ENCODE measurements at regions not wholly inside any gene's neighbourhood (a gene's known extent, or its start where the extent isn't known, plus 50 kb on each side); places are given as distances from the start of the nearest gene placed in this dataset.

DNA sequence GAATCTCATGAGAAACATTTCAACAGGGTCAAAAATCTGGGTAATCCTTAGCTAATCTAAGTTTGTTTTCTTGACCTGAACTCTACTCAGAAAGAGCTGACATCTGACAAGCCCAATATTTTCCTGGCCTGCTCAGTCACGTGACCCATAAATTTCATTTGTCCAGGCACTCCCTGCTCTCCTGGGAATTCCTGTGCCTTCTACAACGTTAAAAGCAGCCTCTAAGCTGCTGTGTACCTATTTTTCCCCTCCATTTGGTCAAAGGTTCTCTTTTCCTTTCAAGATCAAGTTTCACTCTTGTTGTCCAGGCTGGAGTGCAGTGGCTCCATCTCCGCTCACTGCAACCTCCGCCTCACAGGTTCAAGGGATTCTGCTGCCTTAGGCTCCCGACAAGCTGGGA, 148.8 kb upstream of the ABCA1 start:
- TF ChIP-seq, protein P1, sequence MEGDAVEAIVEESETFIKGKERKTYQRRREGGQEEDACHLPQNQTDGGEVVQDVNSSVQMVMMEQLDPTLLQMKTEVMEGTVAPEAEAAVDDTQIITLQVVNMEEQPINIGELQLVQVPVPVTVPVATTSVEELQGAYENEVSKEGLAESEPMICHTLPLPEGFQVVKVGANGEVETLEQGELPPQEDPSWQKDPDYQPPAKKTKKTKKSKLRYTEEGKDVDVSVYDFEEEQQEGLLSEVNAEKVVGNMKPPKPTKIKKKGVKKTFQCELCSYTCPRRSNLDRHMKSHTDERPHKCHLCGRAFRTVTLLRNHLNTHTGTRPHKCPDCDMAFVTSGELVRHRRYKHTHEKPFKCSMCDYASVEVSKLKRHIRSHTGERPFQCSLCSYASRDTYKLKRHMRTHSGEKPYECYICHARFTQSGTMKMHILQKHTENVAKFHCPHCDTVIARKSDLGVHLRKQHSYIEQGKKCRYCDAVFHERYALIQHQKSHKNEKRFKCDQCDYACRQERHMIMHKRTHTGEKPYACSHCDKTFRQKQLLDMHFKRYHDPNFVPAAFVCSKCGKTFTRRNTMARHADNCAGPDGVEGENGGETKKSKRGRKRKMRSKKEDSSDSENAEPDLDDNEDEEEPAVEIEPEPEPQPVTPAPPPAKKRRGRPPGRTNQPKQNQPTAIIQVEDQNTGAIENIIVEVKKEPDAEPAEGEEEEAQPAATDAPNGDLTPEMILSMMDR (IDR thresholded peaks at IDR 0.05) = no peak
- no peaks in the 10 kb centered on the region for H3K4me1 ChIP-seq
- no peak for DNase-seq
- H3K9ac ChIP-seq (ENCODE audit: low read depth in 2 of 2, low read length in 2 of 2) = no peak overlapping the region
- no peak overlapping the region for H3K27ac ChIP-seq
- no peaks in the 10 kb centered on the region for H3K9me3 ChIP-seq
- no peaks in the 10 kb centered on the region for H3K36me3 ChIP-seq
- no peaks in the 10 kb centered on the region for H3K27me3 ChIP-seq
- intact Hi-C loops (cut with DNase I) = no loop called here
- H3K4me3 ChIP-seq = no peak overlapping the region

DNA sequence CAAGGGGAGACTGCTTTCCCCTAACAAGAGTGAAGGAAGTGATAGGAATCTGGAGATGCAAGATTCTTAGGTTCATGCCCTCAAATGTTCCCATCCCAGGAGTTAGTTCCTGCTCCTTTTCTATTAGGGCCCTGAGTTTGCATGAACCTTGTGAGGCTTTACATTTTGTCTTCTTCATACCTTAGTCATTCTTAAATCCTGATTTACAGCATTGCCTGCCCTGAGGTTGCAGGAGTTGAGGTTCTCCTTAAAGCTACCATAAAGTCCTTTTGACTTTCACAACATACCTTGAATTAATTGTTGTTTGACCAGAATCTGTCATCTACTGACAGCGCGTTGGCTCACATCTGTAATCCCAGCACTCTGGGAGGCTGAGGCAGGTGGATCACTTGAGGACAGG, 151.5 kb upstream of the ABCA1 start:
- no peaks in the 10 kb centered on the region for H3K27me3 ChIP-seq
- H3K27ac ChIP-seq = no peak overlapping the region
- no peak overlapping the region for H3K4me3 ChIP-seq
- H3K4me1 ChIP-seq = no peaks in the 10 kb centered on the region
- TF ChIP-seq, protein P1 (IDR thresholded peaks at IDR 0.05) = no peak
- intact Hi-C loops (cut with DNase I) = no loop called here
- no peaks in the 10 kb centered on the region for H3K36me3 ChIP-seq
- DNase-seq = no peak
- H3K9me3 ChIP-seq = no peaks in the 10 kb centered on the region
- no peak overlapping the region for H3K9ac ChIP-seq (ENCODE audit: low read depth in 2 of 2, low read length in 2 of 2)

DNA sequence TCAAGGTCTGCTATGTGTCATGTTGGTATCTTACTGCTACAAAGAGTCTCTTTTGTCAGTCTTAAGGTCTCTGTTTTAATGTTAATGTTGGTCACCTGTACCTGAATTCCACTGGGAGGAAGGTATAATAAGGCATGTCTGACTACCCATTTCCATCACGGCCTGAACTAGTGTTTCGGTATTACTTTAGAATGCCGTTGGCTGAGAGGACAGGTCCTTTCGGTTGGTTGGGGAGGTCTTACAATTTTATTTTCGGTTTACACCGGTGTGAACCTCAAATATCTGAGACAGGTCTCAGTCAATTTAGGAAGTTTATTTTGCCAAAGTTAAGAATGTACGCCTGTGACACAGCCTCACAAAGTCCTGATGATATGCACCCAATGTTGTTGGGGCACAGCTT, 154.9 kb upstream of the ABCA1 start:
- intact Hi-C loops (cut with DNase I) = loop anchor here (10.0 kb wide), 1 partner anchor 52 kb away; no protein-coding TSS in a partner anchor
- TF ChIP-seq, protein P1 (IDR thresholded peaks at IDR 0.05) = no peak
- Histone ChIP-seq H3K27ac (no peak overlapping the region), H3K9ac (ENCODE audit: low read depth in 2 of 2, low read length in 2 of 2) (no peak overlapping the region), H3K4me1 (no peaks in the 10 kb centered on the region), H3K9me3 (no peaks in the 10 kb centered on the region), H3K4me3 (no peak overlapping the region), H3K27me3 (no peaks in the 10 kb centered on the region), H3K36me3 (no peaks in the 10 kb centered on the region)
- DNase-seq = no peak

DNA sequence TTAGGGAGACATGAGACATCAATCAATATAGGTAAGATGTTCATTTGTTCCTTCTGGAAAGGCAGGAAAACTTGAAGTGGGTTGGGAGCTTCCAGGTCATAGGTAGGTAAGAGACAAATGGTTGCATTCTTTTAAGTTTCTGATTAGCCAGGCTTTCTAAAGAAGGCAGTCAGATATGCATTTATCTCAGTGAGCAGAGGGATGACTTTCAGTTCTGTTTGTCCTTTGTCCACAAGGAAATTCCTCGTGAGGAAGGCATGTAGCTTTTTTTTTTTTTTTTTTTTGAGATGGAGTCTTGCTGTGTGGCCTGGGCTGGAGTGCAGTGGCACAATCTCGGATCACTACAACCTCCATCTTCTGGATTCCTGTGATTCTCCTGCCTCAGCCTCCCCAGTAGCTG, 155.3 kb upstream of the ABCA1 start:
- Histone ChIP-seq H3K9me3 (no peaks in the 10 kb centered on the region), H3K4me1 (no peaks in the 10 kb centered on the region), H3K36me3 (no peaks in the 10 kb centered on the region), H3K9ac (ENCODE audit: low read depth in 2 of 2, low read length in 2 of 2) (no peak overlapping the region), H3K4me3 (no peak overlapping the region), H3K27me3 (no peaks in the 10 kb centered on the region), H3K27ac (no peak overlapping the region)
- no peak for DNase-seq
- intact Hi-C loops (cut with DNase I) = loop anchor here (10.0 kb wide), 1 partner anchor 52 kb away; no protein-coding TSS in a partner anchor
- TF ChIP-seq, protein P1 (IDR thresholded peaks at IDR 0.05) = no peak

DNA sequence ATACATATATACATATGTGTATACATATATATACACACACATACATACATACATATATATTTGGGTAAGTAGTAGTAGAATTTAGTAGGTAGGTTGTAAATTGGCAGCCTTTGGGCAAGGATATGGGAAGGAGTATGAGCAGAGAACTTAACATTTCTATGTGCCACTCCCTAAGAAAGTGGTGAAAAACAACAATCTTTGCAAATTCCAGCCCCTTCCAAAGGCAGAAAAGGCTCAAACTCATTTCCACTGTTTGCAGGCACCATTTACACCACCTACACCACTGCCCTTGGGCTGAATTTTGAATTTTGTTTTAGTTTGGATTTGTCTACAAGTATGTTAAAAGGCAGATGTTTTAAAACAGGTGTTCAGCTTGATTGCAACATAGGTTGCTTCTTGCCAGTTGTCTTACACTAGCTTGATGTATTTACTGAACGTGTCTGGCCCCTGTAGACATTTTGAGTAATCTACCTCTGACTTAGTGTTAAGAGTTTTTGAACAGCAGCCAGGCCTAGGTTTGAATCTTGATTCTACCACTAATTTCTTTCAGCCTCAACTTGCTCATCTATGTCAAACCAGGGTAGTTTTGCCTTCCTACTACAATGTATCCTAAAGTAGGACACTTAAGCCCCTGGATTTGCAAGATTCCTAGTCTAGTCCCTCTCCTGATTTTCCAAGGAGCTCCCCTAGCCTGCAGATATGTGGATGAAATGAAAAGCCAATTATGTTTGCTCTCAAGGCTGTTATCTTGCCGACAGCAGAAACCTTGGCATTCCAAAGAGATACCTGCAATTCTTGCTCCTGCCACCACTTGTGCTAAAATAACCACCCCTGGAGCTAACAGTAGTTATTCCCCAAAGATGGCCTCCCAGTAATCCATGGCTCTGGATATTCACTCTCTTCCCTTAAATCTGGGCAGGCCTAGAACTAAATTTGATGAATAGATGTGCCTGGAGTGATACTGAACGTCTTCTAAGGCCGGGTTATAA, 156.2 kb upstream of the SLC44A1 start:
- no peaks in the 10 kb centered on the region for H3K27me3 ChIP-seq
- no peaks in the 10 kb centered on the region for H3K36me3 ChIP-seq
- TF ChIP-seq, protein P1 (IDR thresholded peaks at IDR 0.05) = no peak
- H3K4me1 ChIP-seq = no peaks in the 10 kb centered on the region
- intact Hi-C loops (cut with DNase I) = loop anchor here (10.0 kb wide), 1 partner anchor 47 kb away; no protein-coding TSS in a partner anchor
- H3K9ac ChIP-seq (ENCODE audit: low read depth in 2 of 2, low read length in 2 of 2) = no peak overlapping the region
- no peak overlapping the region for H3K27ac ChIP-seq
- DNase-seq = no peak
- no peaks in the 10 kb centered on the region for H3K9me3 ChIP-seq
- no peak overlapping the region for H3K4me3 ChIP-seq

All from colonic mucosa (tissue), 4 donors.